Parathyroid adenoma (tissue), 2 donors: ENCODE measurements at regions not wholly inside any gene's neighbourhood (a gene's known extent, or its start where the extent isn't known, plus 50 kb on each side); places are given as distances from the start of the nearest gene placed in this dataset.

ENCODE experiments used
- H2AFZ ChIP-seq: fragments of 300-600 bp; sonication (generic); one replicate; pipeline ENCODE4 v1.7.0; 2017; ENCODE audit warnings: antibody characterized with exemption, mild to moderate bottlenecking
- H3K27ac ChIP-seq: fragments of 300-600 bp; sonication (generic); one replicate; pipeline ENCODE4 v1.7.0; 2017
- H3K27me3 ChIP-seq: fragments of 300-600 bp; sonication (generic); one replicate; pipeline ENCODE4 v1.7.0; 2017; ENCODE audit warnings: low read length; ENCODE audit not compliant: control insufficient read depth, insufficient read depth
- H3K36me3 ChIP-seq: fragments of 300-600 bp; sonication (generic); one replicate; pipeline ENCODE4 v1.7.0; 2017; ENCODE audit warnings: low read length; ENCODE audit not compliant: control insufficient read depth, insufficient read depth
- H3K4me1 ChIP-seq: fragments of 300-600 bp; sonication (generic); one replicate; pipeline ENCODE4 v1.7.0; 2017; ENCODE audit warnings: control low read depth
- H3K4me2 ChIP-seq: fragments of 300-600 bp; sonication (generic); one replicate; pipeline ENCODE4 v1.7.0; 2017; ENCODE audit warnings: low read length
- H3K4me3 ChIP-seq: fragments of 300-600 bp; sonication (generic); one replicate; pipeline ENCODE4 v1.7.0; 2017; ENCODE audit warnings: low read depth, low read length
- H3K79me2 ChIP-seq: fragments of 300-600 bp; sonication (generic); one replicate; pipeline ENCODE4 v1.7.0; 2017; ENCODE audit warnings: control low read depth
- H3K9ac ChIP-seq: fragments of 300-600 bp; sonication (generic); one replicate; pipeline ENCODE4 v1.7.0; 2017; ENCODE audit warnings: mild to moderate bottlenecking
- H3K9me3 ChIP-seq: fragments of 300-600 bp; sonication (generic); one replicate; pipeline ENCODE4 v1.7.0; 2017; ENCODE audit warnings: low read length; ENCODE audit not compliant: control insufficient read depth
- TF ChIP-seq, protein P1 (sequence below): fragments of 300-600 bp; sonication (generic); IDR thresholded peaks from one replicate; pipeline ENCODE4 v1.7.0; 2017; ENCODE audit warnings: antibody characterized with exemption, mild to moderate bottlenecking
- donor health status: primary hyperparathyroidism.

DNA sequence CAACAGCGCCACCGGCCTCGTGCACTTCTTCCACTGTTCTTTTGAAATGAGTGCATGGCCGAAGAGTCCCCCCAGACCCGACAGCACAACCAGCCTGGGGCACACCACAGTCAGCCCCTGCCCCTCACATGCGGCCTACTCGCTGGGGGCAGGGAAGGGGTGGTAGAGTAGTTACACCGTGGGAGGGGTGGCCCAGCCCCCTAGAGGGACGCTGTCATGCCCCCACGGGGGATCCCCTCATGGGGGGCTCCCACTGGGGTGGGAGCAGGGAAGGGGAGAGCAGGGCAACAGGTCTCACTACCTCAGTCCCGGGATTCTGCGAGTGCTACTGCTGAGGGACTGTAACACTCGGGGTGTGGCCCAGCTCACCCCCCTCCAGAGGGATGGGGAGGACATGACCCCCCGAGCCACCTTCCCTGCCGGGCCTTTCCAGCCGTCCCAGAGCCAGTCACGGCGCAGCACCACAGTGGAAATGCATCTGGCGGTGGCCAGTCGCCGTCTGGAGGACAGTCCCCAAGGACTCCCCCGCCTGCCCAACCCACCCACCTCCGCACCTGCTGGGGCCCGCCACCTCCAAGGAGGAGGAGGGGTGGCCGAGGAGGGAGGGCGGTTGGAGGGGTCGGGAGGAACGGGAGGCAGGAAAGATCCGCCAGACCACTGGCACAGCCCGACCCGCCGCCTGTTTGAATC is 84.6 kb upstream of the ZNF254 start:
- H3K9ac ChIP-seq: no peak overlapping the region
- H3K27ac ChIP-seq: no peak overlapping the region
- H2AFZ ChIP-seq: no peak overlapping the region
- no peak overlapping the region for H3K4me3 ChIP-seq
- H3K27me3 ChIP-seq: no peaks in the 10 kb centered on the region
- no peaks in the 10 kb centered on the region for H3K36me3 ChIP-seq
- H3K4me1 ChIP-seq: no peaks in the 10 kb centered on the region
- H3K4me2 ChIP-seq: no peak overlapping the region
- TF ChIP-seq, protein P1, sequence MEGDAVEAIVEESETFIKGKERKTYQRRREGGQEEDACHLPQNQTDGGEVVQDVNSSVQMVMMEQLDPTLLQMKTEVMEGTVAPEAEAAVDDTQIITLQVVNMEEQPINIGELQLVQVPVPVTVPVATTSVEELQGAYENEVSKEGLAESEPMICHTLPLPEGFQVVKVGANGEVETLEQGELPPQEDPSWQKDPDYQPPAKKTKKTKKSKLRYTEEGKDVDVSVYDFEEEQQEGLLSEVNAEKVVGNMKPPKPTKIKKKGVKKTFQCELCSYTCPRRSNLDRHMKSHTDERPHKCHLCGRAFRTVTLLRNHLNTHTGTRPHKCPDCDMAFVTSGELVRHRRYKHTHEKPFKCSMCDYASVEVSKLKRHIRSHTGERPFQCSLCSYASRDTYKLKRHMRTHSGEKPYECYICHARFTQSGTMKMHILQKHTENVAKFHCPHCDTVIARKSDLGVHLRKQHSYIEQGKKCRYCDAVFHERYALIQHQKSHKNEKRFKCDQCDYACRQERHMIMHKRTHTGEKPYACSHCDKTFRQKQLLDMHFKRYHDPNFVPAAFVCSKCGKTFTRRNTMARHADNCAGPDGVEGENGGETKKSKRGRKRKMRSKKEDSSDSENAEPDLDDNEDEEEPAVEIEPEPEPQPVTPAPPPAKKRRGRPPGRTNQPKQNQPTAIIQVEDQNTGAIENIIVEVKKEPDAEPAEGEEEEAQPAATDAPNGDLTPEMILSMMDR: no peak
- no peaks in the 10 kb centered on the region for H3K9me3 ChIP-seq
- no peaks in the 10 kb centered on the region for H3K79me2 ChIP-seq

DNA sequence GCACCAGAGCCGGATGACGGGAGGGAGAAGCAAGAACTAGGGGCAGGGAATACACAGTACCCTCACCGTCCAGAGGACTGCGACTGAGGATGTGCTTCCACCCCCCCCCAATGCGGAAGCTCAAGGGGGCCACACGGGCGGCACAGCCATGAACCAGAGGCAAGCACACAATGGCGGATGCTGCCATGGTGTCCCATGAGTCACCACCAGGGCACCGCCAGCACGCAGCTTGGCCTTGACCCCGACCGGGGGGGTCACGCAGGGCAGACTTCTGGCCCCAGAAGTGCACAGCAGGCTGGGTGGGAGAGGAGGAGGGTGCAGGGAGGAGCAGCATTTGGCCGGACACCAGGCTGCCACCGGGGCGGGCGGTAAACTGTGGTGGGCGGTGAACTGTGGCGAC is 83.5 kb upstream of the ZNF254 start:
- H2AFZ ChIP-seq: no peak overlapping the region
- H3K27me3 ChIP-seq: no peaks in the 10 kb centered on the region
- H3K9me3 ChIP-seq: no peaks in the 10 kb centered on the region
- no peaks in the 10 kb centered on the region for H3K79me2 ChIP-seq
- no peaks in the 10 kb centered on the region for H3K4me1 ChIP-seq
- H3K4me2 ChIP-seq: no peak overlapping the region
- no peak overlapping the region for H3K9ac ChIP-seq
- no peak overlapping the region for H3K4me3 ChIP-seq
- no peaks in the 10 kb centered on the region for H3K36me3 ChIP-seq
- TF ChIP-seq, protein P1: no peak
- H3K27ac ChIP-seq: no peak overlapping the region

DNA sequence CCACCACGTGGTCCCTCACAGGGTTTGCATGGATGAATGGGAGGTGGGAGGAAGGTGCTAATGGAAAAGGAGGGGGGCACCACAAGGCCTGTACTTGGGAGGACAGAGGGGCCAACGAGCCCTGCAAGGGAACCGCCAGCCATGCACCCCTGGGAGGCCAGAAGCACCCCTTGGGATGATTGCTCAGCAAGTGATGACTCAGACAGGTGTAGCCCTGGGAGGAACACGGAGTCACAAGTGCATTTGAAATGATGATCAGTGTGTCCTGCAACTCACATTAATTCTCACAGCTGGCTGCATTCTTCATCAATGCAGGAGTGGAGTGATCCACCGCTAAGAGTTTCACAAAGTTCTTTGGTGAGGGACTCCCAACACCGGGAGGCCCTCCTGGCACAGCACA is 82.8 kb upstream of the ZNF254 start:
- no peaks in the 10 kb centered on the region for H3K4me1 ChIP-seq
- H2AFZ ChIP-seq: no peak overlapping the region
- no peak overlapping the region for H3K4me2 ChIP-seq
- no peaks in the 10 kb centered on the region for H3K27me3 ChIP-seq
- no peaks in the 10 kb centered on the region for H3K36me3 ChIP-seq
- H3K27ac ChIP-seq: no peak overlapping the region
- no peak overlapping the region for H3K9ac ChIP-seq
- H3K4me3 ChIP-seq: no peak overlapping the region
- H3K79me2 ChIP-seq: no peaks in the 10 kb centered on the region
- no peaks in the 10 kb centered on the region for H3K9me3 ChIP-seq
- TF ChIP-seq, protein P1: no peak

DNA sequence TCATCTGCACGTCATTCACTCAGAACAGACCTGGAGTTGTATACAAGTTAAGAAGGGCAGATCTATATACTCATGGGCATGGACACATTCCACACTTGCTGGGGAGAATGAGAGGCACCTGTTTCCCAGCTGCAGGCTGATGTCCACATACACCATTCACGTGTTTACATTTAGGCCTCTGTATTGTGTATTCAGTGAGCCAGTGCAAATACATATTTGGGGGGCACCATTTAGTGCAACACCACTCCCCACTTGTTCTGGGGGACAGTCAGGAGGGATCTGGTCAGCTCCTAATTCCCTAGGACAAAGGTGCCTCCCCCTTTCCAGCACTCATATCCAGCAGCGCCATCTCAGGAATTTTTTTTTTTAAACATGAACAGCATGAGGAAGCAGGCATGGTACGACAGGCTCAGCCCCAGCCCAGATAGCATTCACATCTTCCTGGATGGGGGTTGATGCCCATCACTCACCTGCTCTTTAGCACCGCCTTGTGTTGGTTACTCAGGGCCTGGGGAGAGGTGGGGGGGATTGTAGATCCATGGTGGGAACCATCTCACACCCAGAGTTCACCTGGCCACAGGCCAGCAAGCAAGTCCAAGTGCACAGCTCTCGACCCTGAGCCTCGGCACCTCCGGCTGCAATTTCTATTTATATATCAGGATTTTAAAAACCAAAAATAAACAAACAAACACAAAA is 56.9 kb upstream of the ZNF254 start:
- H2AFZ ChIP-seq: no peak overlapping the region
- H3K27ac ChIP-seq: no peak overlapping the region
- H3K27me3 ChIP-seq: no peaks in the 10 kb centered on the region
- H3K79me2 ChIP-seq: peaks cover 4% of the 10 kb centered on the region
- H3K4me1 ChIP-seq: no peaks in the 10 kb centered on the region
- H3K4me2 ChIP-seq: no peak overlapping the region
- no peak overlapping the region for H3K4me3 ChIP-seq
- no peak overlapping the region for H3K9ac ChIP-seq
- TF ChIP-seq, protein P1: no peak
- H3K36me3 ChIP-seq: no peaks in the 10 kb centered on the region
- no peaks in the 10 kb centered on the region for H3K9me3 ChIP-seq
